Right kidney (tissue), 1 donor: ENCODE measurements at regions not wholly inside any gene's neighbourhood (a gene's known extent, or its start where the extent isn't known, plus 50 kb on each side); places are given as distances from the start of the nearest gene placed in this dataset.

Experiments used
- DNase-seq: peaks from one replicate; pipeline ENCODE4 v3.0.0-alpha.2; 2016

DNA sequence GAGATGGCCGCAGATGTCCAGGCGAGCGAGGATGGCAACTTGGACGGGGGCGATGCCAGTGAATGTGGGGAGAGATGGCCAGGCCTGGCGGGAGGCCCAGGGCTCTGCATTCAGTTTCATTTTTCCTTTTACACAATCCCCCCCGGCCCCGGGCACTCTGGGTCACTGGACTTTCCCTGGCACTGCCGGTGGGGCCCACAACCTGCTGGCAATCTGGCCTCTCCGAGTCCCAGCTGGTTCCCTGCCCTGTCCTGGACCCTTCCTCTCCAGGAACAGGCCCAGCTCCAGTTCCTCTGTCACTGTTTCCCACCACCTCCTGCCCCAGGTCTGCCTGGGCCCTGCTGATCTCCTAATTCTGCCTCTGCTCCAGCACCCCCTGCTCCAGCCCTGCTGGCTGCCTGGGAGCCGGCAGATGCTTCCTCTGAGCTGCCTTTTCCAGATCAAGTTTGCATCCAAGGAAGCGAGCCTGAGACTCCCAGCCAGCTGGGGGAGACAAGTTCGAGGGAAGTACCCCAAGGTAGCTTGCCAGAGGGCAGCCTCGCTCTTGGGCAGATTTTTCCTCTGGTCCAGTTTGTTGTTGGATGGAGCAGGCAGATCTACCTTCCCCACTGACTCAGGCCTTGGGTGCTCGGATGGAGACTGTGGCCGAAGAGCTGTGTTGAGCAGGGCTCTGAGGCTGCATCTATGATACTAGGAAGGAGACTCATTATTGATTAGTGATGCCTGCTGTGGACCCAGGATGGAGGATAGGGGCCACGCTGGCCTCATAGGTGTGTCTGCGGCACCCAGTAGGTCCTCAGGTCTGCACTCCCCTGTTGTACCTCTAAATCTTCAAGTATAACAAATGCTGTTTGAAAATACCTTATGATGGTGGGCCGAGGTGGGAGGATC lies 83.2 kb downstream of the CEBPB start:
- no peak for DNase-seq

DNA sequence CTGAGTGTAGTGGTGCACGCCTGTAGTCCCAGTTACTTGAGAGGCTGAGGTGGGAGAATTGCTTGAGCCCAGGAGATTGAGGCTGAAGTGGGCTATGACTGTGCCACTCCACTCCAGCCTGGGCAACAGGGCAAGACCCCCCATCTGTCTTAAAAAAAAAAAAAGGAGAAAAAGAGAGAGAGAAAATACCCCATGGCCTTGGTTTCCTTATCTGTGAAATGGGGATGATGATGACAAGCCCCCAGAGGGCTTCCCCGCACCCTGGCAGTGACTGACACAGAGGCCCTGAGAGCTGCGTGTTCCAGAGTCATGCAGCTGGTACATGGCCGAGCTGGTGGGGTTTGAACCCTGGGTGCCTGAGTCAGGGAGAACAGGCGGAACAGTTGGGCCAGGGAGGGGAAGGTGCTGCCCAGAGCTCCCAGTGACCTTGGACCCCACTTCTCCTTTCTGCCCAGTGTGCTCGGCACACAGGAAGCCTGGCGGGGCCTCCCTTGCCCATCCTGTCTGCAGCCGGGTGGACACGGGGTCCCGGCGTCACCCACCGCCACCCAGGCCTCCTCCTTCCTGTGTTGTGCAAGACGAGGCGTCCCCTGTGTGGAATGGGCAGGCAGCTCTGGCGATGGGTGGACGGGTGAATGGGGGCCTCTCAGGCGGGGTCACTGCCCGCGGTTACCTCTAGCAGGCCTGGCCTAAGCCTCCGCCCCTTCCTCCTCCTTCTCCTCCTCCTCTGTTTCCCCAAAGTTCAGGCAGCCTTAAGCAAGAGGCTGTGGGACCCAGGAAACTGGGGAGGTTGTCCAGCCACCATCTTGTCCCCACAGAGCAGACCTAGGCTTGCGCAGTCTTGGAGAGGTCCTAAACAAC lies 84.2 kb downstream of the CEBPB start:
- no peak for DNase-seq

DNA sequence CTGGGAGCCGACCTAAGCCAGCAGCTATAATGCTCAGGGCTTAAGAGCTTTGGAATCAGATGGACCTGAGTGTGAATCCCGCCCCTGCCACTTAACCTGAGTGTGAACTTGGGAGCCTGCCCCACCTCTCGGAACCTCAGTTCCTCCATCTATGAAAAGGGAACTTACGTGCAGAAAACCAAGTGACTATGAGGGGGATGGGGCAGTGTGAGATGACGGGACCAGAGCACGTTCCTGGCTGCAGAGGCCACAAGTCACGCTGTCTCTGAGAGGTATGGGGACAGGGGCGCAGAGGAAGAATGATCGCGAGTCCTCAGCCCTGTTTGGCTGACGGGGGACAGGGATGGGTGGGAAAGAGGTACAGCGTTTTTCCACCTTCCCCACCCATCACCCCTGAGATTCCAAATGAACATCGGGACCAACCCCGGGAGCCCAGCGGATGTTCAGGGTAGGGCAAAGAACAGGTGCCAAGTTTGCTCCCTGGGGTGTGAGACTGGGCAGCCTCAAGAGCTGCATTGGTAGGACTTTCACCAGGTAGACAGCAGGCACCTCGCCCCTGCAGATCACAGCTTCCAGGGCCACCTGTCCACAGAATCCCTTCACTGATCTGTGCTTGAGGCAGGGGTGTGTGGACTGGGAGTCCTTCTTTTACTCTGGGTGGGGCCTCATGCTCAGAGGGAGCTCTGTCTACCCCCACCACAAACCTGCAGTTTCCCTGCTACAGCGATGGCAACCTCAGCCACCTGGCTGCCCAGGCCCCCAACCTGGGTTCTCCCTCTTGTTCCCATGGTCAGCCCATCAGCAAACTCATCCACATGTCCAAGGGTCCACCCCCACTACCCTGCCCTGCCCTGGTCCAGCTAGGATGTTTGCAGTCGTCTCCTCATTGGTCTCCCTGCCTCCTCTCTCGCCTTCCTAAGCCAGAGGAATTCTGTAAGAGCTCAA lies 85.8 kb downstream of the CEBPB start:
- no peak for DNase-seq

DNA sequence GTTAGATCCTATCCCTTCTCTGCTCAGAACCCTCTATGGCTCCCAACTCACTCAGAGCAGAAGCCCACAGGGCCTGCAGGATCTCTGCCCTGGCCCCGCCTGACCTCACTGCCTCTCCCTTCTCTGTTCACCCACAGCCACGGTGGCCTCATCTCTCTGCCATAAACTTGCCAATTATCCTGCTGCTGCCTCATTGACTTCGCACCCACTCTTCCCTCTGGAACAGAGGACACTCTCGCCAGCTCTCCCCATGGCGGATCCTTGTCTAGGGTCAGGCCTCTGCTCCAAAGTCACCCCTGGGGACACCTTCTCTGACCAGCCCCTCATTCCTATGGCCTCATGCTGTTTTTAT lies 86.4 kb downstream of the CEBPB start:
- no peak for DNase-seq

DNA sequence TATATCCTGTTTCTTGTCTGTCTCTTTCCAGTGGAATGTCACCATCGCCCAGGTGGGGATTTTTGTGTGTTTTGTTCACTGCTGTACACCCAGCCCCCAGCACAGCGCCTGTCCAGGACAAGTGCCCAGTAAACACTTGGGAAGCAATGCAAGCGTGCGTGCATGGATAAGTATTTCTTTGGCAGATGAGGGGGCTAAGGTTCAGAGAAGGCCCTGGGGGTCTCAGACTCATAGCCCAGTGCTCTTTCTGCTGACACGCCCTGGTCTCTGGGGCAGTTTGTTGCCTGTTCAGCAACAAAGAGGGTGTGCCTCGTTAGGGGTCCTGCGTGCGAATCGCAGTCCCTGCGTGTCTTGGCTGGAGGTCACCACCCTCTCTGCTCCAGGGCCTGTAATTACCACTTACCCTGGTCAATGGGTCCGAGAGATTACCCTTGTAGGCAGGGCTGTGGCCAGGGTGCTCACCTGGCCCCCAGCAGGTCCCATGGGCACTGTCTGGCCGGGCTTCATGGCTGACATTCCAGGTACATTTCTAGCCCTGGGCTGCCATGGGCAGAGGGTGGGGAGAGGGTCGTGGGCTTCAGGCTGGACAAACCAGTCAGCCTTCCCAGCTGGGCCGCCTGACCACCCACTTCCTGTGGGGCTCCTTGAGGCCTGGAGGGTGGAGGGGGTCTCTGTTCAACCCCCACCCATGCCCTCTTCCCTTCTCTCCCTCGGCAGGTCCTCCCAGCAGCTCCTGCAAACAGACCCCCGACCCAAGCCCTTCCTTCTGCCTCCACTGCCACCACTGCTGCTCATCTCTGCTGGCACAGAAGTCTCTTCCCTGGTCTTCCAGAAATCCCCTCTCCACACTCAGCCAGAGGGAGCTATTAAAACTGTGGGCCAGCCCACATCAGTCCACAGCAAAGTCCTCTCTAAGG lies 87.1 kb downstream of the CEBPB start:
- no peak for DNase-seq

DNA sequence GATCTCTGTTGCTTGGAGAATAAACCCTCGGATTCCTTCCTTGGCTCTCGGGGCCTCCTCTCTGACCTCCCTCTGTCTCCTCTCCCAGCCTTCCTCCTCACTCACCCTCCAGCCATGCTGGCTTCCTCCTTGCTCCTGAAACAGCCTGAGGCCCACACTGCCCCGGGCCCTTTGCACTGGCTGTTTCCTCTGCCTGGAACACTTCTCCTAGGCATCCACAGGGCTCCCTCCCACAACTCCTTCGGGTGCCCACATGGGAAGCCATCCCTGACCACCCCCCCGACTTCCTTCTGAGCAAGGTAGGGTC lies 87.7 kb downstream of the CEBPB start:
- no peak for DNase-seq

DNA sequence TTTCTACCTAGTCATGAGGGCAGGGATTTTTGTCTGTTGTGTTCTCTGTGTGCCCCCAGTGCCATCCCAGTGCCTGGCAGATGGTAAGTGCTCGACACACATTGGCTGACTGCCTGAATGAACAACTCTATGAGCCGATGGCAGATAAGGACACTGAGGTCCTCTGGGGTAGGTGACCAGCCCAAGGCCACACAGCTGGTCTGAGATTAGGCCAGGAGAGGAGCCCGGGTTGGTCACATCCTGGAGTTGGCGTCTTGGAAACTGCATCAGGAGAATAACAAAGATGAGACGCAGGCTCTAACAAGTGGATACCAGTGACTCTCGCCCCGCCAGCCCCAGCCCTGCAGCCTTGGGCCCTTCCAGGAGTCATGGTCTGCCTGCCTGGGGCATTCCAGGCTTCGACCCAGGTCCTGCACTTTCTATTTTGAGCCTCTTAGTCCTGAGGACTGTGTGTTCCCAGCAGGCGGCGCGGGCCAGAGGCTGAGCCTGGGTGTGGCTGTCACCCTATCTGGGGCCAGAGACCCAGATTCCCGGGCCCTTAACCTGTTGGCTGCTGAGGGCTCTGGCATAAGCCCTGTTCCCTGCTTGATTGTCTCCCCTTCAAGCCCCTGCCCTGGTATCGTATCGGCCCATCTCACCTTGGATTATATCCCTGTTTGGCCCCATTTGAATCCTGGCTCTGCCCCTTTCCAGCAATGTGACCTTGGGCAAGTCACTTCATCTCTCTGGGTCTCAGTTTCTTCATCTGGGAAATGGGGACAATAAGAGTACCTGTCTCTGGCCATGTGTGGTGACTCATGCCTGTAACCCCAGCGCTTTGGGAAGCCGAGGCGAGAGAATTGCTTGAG lies 88.3 kb downstream of the CEBPB start:
- DNase-seq: no peak

DNA sequence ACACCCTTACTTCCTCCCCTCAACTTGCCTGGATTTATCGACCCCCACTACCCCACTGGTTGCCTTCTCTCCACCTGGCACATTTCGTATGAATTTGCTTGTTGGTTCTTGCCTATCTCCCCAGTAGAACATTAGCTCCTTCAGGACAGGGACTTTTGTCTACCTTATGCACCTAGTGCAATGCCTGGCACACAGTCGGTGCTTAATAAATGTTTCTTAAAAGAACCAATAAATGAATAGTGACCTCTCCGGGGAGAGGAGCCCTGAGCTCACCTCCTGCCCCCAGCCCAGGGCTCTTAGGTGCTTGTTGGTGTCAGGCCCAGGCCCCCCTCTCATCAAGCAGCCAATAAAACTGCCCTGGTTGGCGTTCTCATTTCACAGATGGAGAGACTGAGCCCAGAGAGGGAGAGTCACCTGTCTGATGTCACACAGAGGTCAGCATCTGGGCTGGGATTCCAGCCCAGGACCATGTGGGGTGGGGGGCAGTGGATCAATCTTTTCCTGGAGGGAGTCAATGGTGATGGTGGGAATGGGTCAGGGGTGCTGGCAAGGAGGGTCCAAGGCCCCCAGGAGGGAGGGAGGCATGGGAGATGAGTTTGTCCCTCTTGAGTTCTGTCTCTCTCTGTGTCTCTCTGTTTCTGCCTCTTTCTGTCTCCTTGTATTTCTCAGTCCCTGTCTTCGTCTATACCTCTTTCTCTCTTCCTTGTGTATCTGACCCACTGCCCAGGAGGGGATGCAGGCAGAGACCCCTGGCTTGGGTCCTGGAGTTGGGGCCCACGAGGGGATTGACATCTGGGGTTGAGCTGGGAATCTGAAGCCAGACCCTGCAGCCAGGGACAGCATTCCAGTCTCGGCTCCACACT lies 89.6 kb downstream of the CEBPB start:
- DNase-seq: no peak

DNA sequence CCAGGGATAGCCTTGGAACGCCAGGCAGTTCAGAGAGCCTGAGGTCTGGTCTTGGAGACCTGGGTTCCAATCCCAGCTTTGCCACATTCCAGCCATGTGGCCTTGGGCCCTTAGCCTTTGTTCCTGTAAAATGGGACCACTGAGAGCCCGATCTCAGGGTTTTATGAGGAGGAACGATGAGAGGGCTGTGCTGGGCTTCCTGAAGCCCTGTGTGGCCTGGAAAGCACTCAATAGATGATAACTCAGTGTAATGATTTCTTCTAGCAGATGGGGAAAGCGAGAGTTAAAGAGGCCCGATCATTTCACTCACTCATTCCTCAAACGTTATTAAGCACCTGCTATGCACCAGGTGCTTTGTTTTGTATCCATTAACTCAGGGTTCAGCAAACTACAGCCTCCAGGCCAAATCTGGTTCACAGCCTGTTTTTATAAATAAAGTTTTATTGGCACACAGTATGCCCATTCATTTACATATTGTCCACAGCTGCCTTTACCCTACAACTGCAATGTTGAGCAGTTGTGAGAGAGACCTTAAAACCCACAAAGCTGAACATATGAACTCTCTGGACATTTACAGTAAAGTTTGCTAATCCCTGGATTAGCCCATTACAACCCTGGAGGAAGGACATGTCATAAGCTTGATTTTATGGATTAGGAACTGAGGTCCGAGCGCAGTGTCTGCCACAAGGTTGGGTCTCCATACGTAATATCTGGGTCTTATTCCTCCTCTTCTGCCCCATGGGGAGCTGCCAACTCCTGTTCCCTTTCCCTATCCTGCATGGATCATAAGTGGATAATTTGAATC lies 90.4 kb downstream of the CEBPB start:
- DNase-seq: no peak

DNA sequence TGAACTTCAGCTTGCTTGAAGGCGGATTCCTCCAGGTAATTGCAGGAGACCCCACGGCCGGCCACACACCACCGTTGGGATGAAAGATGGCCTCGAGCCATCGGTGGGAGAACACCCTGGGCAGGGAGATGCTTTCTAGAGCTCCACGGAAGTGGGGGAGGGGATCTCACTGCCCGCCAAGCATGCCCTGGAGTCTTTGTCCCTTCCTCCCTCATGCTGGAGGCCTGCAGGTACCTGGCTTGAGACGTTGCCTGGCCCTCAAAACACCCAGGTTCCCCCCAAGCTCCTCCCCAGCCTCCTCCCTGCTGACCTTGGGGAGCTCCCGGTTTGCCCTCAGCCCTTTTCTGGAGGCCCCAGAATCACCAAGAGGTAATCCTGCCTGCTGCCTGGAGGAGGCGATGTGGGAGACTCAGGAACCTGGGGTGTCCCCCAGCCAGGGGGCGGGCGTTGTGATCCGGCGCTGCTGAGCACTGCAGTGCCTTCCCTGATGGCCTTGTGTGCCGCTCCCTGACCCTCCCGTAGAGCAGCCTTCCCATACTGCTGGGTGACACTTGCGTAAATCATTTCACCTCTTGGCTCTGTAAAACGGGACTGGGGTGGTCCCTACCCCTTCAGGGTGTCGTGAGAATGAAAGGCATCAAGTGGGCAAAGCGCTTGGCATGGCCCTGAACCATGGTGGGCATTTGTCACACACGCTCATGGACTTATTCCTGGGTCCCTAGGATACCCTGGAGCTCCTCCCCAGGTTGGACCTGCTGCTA lies 91.4 kb downstream of the CEBPB start:
- DNase-seq: no peak

DNA sequence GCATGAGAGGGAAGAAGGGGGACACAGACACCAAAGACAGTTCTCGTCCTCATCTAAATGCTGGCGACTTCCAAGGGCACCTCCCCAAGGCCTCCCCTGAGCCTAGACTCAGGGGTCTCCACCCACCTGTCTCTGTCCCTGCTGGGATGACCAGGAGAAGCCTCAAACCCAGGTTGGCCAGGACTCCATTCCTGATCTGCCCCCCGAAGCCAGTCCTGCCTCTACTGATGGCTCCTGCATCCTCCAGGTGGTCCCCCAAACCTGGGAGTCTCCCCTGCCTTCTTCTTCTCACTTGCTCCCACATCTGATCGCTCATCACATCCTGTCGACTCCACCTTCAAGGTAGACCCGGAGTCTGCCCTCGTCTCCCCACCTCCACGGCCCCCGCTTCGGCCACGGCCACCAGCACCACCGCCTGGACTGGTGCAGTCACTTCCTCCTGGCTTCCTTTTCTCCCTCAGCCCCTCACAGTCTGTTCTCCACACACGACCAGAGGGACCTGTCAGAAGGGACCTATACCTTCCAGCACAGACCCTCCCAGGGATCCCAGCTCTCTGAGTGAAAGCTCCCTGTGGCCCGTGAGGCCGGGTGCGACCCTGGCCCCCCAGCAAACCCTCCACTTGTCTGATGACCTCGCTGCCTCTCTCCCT lies 92.1 kb downstream of the CEBPB start:
- DNase-seq: no peak

DNA sequence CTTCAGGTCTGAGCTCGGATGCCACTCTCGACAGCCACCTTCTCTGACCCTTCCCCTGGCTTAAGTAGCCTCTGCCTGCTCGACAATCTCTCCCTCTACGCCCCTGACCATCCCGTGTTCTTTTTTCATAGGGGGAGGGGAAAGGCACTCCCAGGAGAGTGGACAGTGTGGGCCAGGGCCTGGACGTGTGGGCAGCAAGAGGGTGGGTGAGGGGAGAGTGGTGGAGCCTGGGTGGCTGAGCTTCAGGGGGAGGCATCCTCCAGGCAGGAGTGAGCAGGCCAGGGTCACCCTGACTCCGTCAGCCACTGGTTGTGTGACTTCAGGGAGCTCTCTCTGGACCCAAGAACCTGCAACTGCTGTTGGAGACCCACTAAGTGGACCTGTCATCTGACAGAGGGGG lies 92.7 kb downstream of the CEBPB start:
- DNase-seq: no peak

DNA sequence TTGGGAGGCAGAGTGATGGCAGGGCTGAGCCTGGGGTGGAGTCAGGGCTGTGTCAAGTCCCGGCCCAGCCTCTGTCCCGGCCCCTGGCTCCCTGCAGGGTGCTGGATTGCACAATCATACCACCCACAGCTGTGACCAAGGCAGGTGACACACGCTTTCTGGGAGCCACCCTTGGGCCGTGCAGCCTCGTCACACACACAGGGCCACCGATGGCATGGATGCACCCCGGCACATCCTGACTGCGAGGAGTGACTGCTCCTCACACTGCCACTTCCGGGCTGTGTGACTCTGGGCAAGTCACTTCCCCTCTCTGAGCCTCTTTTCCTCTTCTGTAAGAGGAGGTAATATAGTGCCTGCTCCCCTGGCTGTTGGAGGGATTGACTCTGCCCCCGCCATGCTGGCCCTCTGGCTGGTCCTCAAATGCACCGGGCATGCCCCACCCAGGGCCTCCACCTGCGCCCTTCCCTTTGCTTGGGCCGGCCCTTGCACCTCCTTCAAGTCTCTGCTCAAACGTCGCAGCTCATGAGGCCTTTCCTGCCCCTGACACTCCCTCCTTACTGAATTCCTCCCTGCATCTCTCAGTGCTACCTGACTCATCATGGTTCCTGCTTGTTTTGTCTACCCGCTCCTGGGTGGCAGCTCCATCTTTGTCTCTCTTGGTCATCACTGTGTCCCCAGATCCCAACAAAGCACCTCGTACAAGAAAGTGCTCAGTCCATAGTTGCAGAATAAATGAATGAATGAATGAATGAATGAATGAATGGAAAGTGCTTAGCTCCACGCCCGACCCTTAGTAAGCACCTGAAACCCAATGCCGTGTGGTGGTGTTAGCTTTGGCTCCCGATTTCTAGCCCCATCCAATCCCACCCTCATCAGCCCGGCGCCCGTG lies 93.5 kb downstream of the CEBPB start:
- DNase-seq: no peak

DNA sequence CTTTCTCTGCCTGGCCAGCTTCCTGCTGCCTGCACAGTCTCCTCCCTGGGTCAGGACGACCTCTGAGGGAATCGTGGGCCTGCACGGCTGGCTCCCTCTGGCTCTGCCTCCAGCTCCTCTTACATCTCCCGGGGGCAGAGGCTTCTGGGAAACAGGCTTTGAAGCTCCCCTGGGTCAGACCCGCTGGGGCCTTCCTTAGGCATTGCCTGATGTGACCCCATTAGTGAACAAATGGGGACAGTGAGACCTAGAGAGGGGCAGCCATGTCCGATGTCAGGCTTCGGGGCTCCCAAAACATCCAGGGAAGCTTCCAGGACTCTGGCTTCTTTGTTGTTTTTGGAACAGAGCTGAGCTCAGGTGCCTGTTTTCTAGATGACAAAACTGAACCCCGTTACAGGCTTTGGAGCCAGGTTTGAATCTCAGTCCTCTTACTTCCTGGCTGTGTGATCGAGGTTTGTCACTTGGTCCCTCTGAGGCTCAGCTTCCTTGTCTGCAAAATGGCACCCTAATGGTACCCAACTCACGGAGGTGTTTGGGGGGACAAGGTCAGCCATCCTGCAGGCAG lies 94.3 kb downstream of the CEBPB start:
- peak; percentile 59 for DNase-seq

DNA sequence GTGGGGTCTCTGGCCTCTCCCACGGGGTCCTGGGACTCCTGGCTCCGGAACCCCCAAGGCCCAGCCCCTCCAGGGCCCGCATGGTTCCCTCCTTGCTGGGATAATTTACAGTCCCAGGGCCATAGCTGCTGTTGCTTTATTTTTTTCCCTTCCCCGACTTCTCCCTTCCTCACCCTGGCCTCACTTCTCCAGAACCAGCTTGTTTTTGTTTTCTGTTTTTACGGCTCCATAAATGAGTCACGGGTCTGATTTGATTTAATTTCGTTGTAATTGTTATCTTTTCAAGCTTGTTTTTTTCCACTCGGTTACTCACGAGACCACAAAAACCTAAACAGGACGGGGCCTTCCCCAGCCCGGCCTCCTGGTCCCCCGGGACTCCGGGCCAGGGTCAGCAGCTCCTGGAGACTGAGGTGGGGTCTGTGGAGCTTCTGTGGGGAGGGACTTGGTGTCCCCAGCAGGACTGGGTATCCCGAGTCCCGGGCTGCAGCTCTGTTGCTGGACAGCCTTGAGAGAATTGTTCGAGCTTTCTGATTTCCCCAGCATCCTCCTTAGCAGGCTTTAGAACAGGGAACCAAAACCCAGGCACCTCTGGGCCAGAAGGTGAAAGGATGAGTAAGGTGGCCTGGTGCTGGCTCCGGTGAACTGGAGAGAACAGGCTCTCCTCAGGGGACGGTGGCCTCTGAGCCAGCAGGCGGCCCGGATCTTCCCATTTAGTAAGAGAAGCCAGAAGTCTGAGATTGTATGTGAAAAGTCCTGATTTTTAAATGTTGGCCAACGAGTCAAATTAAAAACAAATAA lies 94.9 kb downstream of the CEBPB start:
- peak; percentile 71 for DNase-seq
